ENCODE measurements at regions not wholly inside any gene's neighbourhood (a gene's known extent, or its start where the extent isn't known, plus 50 kb on each side); places are given as distances from the start of the nearest gene placed in this dataset.

- DNase-seq (ENCODE audit: low spot score in 2 of 2, unreplicated experiment in 2 of 2) = no peak
- Mint-ChIP-seq H3K4me1 (no peaks in the 10 kb centered on the region), H3K27me3 (ENCODE audit: low read depth) (peaks cover 3% of the 10 kb centered on the region), H3K36me3 (no peaks in the 10 kb centered on the region), H3K27ac (no peak overlapping the region), H3K9me3 (peaks cover 6% of the 10 kb centered on the region), H3K4me3 (no peak overlapping the region)
- TF ChIP-seq CTCF (IDR thresholded peaks at IDR 0.05; ENCODE audit: unreplicated experiment) = no peak
Observed at GRCh38 chr16:47780213-47780875, 319.2 kb downstream of the PHKB start.

- DNase-seq (ENCODE audit: low spot score in 2 of 2, unreplicated experiment in 2 of 2) = no peak
- no peak for TF ChIP-seq CTCF (IDR thresholded peaks at IDR 0.05; ENCODE audit: unreplicated experiment)
- no peaks in the 10 kb centered on the region for H3K4me1 Mint-ChIP-seq
- no peak overlapping the region for H3K4me3 Mint-ChIP-seq
- no peak overlapping the region for H3K27ac Mint-ChIP-seq
- H3K27me3 Mint-ChIP-seq (ENCODE audit: low read depth) = peaks cover 3% of the 10 kb centered on the region
- no peaks in the 10 kb centered on the region for H3K36me3 Mint-ChIP-seq
- H3K9me3 Mint-ChIP-seq = peaks cover 7% of the 10 kb centered on the region
Observed at GRCh38 chr16:47779201-47780016, 318.3 kb downstream of the PHKB start.

DNA sequence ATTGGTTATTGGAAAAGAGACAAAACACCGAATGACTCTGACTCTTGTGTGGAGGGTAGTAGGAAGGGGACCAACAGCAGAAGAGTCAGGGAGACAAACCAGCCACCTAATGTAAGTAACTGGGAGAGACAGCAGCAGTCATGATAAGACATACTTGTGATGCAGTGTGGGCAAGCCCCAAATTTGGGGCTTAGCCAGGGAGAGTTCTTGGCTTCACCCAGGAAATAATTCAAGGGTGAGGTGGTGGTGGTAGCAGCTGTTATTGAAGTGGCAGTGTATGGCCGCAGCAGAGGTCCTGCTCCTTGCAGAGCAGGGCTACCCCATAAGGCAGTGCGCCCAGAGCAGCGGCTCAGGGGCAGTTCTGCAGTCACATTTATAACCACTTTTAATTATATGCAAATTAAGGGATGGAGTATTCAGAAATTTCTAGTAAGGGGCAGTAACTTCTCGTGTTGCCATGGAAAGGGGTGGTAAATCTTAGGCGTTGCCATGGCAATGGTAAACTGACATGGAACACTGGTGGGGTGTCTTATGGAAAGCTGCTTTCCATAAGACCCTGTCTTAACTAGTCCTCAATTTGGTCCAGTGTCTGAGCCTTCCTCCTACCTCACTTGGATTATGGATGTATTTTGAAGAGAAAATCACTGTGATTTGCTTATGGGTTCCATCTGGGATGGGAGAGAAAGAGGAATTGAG, 317.1 kb downstream of the PHKB start:
- no peaks in the 10 kb centered on the region for H3K4me1 Mint-ChIP-seq
- H3K4me3 Mint-ChIP-seq = no peak overlapping the region
- H3K27me3 Mint-ChIP-seq (ENCODE audit: low read depth) = peaks cover 3% of the 10 kb centered on the region
- no peaks in the 10 kb centered on the region for H3K36me3 Mint-ChIP-seq
- DNase-seq (ENCODE audit: low spot score in 2 of 2, unreplicated experiment in 2 of 2) = no peak
- H3K9me3 Mint-ChIP-seq = peaks cover 15% of the 10 kb centered on the region
- H3K27ac Mint-ChIP-seq = no peak overlapping the region
- TF ChIP-seq CTCF (IDR thresholded peaks at IDR 0.05; ENCODE audit: unreplicated experiment) = no peak

DNA sequence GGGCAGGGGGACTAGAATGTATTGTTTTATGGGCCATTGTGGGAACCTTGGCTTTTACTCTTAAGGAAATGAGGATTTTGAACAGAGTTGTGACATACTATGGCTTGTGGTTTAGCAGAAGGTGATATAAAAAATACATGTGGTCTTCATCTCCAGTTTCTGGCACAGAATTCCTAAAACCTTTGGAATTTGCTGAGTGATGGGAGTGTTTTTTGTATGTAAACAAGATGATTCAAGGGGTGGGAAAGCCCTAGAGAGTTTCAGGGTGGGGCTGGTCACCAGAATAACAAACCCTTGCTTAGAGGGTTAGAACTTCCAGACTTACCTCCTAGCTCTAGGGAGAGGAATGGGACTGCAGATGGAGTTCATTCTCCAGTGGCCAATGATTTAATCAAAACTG, 316.1 kb downstream of the PHKB start:
- Mint-ChIP-seq H3K36me3 (no peaks in the 10 kb centered on the region), H3K27me3 (ENCODE audit: low read depth) (no peaks in the 10 kb centered on the region), H3K4me3 (no peak overlapping the region), H3K9me3 (peaks cover 15% of the 10 kb centered on the region), H3K4me1 (no peaks in the 10 kb centered on the region), H3K27ac (no peak overlapping the region)
- TF ChIP-seq CTCF (IDR thresholded peaks at IDR 0.05; ENCODE audit: unreplicated experiment) = no peak
- DNase-seq (ENCODE audit: low spot score in 2 of 2, unreplicated experiment in 2 of 2) = no peak

- Mint-ChIP-seq H3K9me3 (peaks cover 17% of the 10 kb centered on the region), H3K27ac (no peak overlapping the region), H3K4me3 (no peak overlapping the region), H3K27me3 (ENCODE audit: low read depth) (no peaks in the 10 kb centered on the region), H3K4me1 (no peaks in the 10 kb centered on the region), H3K36me3 (no peaks in the 10 kb centered on the region)
- DNase-seq (ENCODE audit: low spot score in 2 of 2, unreplicated experiment in 2 of 2) = no peak
- TF ChIP-seq CTCF (IDR thresholded peaks at IDR 0.05; ENCODE audit: unreplicated experiment) = no peak
Observed at GRCh38 chr16:47774661-47775060, 313.5 kb downstream of the PHKB start.
